ENCODE measurements at regions not wholly inside any gene's neighbourhood (a gene's known extent, or its start where the extent isn't known, plus 50 kb on each side); places are given as distances from the start of the nearest gene placed in this dataset.

GRCh38 chr9:78436873-78437272 lies 139.9 kb downstream of the PSAT1 start:
- H3K79me2 ChIP-seq (ENCODE audit: insufficient read depth, low read length), result no peaks in the 10 kb centered on the region
- no peak overlapping the region for H3K4me3 ChIP-seq (ENCODE audit: low read length, poor library complexity, severe bottlenecking)
- TF ChIP-seq EZH2phosphoT487 (IDR thresholded peaks at IDR 0.05; ENCODE audit: borderline replicate concordance) (no peak), CTCF (conservative IDR thresholded peaks at IDR 0.05; ENCODE audit: low read length) (no peak)
- no peaks in the 10 kb centered on the region for H3F3A ChIP-seq (ENCODE audit: low read depth)
- no peaks in the 10 kb centered on the region for H3K27me3 ChIP-seq (ENCODE audit: insufficient read depth, low read length, poor library complexity, severe bottlenecking)
- H3K36me3 ChIP-seq (ENCODE audit: insufficient read depth, low read length), result no peaks in the 10 kb centered on the region
- H3K4me2 ChIP-seq (ENCODE audit: low read depth, low read length, poor library complexity, severe bottlenecking), result no peak overlapping the region
- H3K4me1 ChIP-seq (ENCODE audit: insufficient read depth, low read length, poor library complexity, severe bottlenecking), result no peaks in the 10 kb centered on the region
- H3K9ac ChIP-seq (ENCODE audit: low read depth, low read length, poor library complexity, severe bottlenecking), result no peak overlapping the region
- no peaks in the 10 kb centered on the region for H3K9me2 ChIP-seq (replicated peaks; ENCODE audit: low read depth, low read length)
- no peaks in the 10 kb centered on the region for H4K20me1 ChIP-seq (ENCODE audit: insufficient read depth, low read length, poor library complexity, severe bottlenecking)
- H2AFZ ChIP-seq (ENCODE audit: low read length), result no peak overlapping the region
- H3K9me3 ChIP-seq (ENCODE audit: insufficient read depth, low read depth, low read length), result no peaks in the 10 kb centered on the region

- TF ChIP-seq CTCF (conservative IDR thresholded peaks at IDR 0.05; ENCODE audit: low read length), result no peak
- no peak for TF ChIP-seq EZH2phosphoT487 (IDR thresholded peaks at IDR 0.05; ENCODE audit: borderline replicate concordance)
- Histone ChIP-seq H2AFZ (ENCODE audit: low read length) (no peak overlapping the region), H3K27me3 (ENCODE audit: insufficient read depth, low read length, poor library complexity, severe bottlenecking) (no peaks in the 10 kb centered on the region), H3K9me2 (replicated peaks; ENCODE audit: low read depth, low read length) (no peaks in the 10 kb centered on the region), H3K4me3 (ENCODE audit: low read length, poor library complexity, severe bottlenecking) (no peak overlapping the region), H3K36me3 (ENCODE audit: insufficient read depth, low read length) (no peaks in the 10 kb centered on the region), H3K79me2 (ENCODE audit: insufficient read depth, low read length) (no peaks in the 10 kb centered on the region), H3K4me2 (ENCODE audit: low read depth, low read length, poor library complexity, severe bottlenecking) (no peak overlapping the region), H3K9ac (ENCODE audit: low read depth, low read length, poor library complexity, severe bottlenecking) (no peak overlapping the region), H3K4me1 (ENCODE audit: insufficient read depth, low read length, poor library complexity, severe bottlenecking) (no peaks in the 10 kb centered on the region), H3K9me3 (ENCODE audit: insufficient read depth, low read depth, low read length) (no peaks in the 10 kb centered on the region), H3F3A (ENCODE audit: low read depth) (no peaks in the 10 kb centered on the region), H4K20me1 (ENCODE audit: insufficient read depth, low read length, poor library complexity, severe bottlenecking) (no peaks in the 10 kb centered on the region)
Observed at GRCh38 chr9:78437296-78437695, 140.4 kb downstream of the PSAT1 start.

GRCh38 chr9:78437806-78438205 lies 140.9 kb downstream of the PSAT1 start:
- Histone ChIP-seq H3K4me1 (ENCODE audit: insufficient read depth, low read length, poor library complexity, severe bottlenecking) (no peaks in the 10 kb centered on the region), H3K9ac (ENCODE audit: low read depth, low read length, poor library complexity, severe bottlenecking) (no peak overlapping the region)

More at GRCh38 chr9:78437806-78438205, 140.9 kb downstream of the PSAT1 start:
- no peak overlapping the region for H3K4me3 ChIP-seq (ENCODE audit: low read length, poor library complexity, severe bottlenecking)
- no peaks in the 10 kb centered on the region for H3K9me3 ChIP-seq (ENCODE audit: insufficient read depth, low read depth, low read length)
- H3K36me3 ChIP-seq (ENCODE audit: insufficient read depth, low read length), result no peaks in the 10 kb centered on the region
- TF ChIP-seq CTCF (conservative IDR thresholded peaks at IDR 0.05; ENCODE audit: low read length) (no peak), EZH2phosphoT487 (IDR thresholded peaks at IDR 0.05; ENCODE audit: borderline replicate concordance) (no peak)
- no peak overlapping the region for H2AFZ ChIP-seq (ENCODE audit: low read length)
- H3K27me3 ChIP-seq (ENCODE audit: insufficient read depth, low read length, poor library complexity, severe bottlenecking), result no peaks in the 10 kb centered on the region
- H3K9me2 ChIP-seq (replicated peaks; ENCODE audit: low read depth, low read length), result no peaks in the 10 kb centered on the region
- no peaks in the 10 kb centered on the region for H3K79me2 ChIP-seq (ENCODE audit: insufficient read depth, low read length)
- H3F3A ChIP-seq (ENCODE audit: low read depth), result no peaks in the 10 kb centered on the region
- no peaks in the 10 kb centered on the region for H4K20me1 ChIP-seq (ENCODE audit: insufficient read depth, low read length, poor library complexity, severe bottlenecking)
- H3K4me2 ChIP-seq (ENCODE audit: low read depth, low read length, poor library complexity, severe bottlenecking), result no peak overlapping the region
